ENCODE measurements at regions not wholly inside any gene's neighbourhood (a gene's known extent, or its start where the extent isn't known, plus 50 kb on each side); places are given as distances from the start of the nearest gene placed in this dataset.

DNA sequence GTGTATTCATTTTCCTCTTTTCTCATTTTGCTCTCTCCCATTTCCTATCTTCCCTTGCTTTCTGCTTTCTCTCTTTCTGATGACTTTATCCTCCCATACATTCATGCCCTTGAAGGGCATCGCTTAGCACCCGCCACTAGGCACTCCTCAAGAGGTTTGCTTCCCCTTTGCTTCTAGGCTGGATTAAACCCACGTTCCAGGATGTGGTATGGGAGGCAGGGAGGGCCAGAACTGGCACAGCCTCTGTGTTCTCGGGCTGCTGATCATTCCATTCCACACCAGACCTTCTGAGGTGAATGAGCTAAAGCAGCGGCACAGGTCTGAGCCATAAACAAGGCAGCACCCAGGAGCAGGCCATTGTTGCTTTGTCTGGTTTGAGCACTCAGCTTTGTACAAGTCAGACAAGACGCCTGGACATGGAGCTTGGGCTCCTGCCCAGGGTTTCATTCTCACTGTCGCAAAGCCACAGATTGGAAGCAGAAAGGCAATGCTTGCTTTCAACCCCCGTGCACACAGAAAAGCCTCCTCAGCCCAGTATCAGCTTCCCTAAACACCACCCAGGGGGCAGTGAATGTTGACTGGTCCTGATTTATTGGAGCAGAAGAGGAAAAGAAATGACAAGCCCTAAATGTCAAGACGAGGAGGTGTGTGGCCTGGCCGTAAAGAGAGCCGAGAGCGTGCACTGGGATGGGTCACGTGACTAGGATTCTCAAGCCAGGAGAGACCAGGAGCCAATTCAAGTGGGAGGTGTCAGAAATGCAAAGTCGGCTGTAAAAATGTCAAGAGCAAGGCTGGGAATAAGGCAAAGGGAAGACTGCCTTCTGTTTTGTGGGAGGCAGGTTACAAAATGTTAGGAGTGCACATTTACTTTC lies 218.0 kb upstream of the SERP2 start:
- peak; percentile 23 for DNase-seq

DNA sequence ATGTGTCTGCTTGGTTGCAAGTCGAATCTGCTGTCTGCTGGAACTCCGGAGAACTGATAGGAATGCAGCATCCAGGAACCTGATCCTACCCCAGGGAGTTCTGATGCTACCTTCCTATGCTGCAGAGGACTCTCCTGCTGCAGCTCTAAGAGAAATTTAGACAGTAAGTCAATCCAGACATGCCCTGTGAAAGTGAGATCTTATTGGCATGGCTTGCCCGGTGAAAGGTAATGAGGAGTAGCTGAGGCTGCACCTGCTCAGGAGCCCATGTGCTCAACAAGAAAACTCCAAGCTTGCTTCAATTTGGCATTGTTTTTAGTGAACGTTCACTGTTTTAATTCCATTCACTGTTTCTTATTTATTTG lies 217.3 kb upstream of the SERP2 start:
- no peak for DNase-seq

DNA sequence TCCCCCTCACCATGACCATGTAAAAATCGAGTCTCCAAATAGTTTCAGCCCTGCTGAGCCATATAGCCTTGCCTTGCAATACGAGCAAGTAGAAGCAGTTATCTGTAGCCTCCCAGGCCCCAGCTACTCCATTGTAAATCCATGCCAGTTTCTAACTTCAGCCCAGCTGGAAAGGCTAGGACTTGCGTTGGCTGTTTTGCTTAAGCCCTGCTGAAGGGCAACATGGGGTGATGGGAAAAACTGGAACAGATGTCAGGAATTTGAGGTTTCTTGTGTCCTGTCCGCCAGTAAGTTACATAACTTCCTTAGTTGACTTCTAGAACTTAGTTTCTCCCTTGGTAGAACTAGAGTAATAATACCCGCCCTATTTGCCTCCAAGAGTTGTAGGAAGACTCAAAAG lies 216.0 kb upstream of the SERP2 start:
- no peak for DNase-seq

GRCh38 chr13:44158098-44158521 lies 215.5 kb upstream of the SERP2 start:
- no peak for DNase-seq

GRCh38 chr13:44158881-44159632 lies 214.6 kb upstream of the SERP2 start:
- DNase-seq, result peak; percentile 31

- peak; percentile 4 for DNase-seq
Observed at GRCh38 chr13:44159633-44160279, 213.9 kb upstream of the SERP2 start.

DNA sequence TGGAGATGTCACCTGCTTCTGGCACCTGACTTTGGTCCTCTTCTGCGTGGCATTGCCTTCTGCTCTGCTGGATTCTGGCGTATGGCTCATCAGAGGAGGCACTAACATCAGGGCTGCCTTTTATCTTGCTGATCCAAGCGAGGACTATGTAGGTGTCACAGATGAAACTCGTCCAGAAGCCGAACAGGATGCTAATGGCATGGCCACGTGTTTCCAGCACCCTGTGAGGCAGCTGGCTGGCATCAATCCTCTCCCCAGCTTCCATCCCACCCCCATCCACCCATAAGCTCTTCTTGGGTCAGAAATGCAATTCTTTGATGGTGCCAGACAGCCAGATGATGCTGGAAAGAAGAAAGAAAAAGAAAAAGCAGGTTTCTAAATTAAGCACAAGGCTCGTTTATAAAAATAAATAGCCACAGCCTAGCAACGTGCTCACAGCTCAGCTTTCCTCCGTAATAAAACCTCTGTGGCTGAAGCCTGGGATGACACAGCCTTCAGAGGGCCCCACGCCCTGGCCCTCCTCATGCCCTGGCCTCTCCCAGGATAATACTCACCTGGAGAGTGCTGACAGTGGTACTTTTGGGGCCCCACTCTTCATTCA lies 212.9 kb upstream of the SERP2 start:
- no peak for DNase-seq

- no peak for DNase-seq
Observed at GRCh38 chr13:44163108-44163507, 210.5 kb upstream of the SERP2 start.

- DNase-seq, result no peak
Observed at GRCh38 chr13:44165221-44165888, 208.3 kb upstream of the SERP2 start.

GRCh38 chr13:44165889-44166496 lies 207.6 kb upstream of the SERP2 start:
- DNase-seq, result no peak

- DNase-seq, result peak; percentile 25
Observed at GRCh38 chr13:44169018-44169911, 204.4 kb upstream of the SERP2 start.

DNA sequence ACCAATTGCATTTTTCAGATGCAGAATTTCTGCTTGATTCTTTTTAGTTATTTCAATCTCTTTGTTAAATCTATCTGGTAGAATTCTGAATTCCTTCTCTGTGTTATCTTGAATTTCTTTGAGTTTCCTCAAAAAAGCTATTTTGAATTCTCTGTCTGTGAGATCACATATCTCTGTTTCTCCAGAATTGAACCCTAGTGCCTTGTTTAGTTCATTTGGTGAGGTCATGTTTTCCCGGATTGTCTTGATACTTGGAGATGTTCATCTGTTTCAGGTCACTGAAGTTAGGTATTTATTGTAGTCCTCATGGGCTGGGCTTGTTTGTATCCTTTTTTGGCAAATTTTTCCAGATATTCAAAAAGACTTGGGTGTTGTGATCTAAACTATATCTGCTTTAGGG lies 202.9 kb upstream of the SERP2 start:
- DNase-seq, result no peak

DNA sequence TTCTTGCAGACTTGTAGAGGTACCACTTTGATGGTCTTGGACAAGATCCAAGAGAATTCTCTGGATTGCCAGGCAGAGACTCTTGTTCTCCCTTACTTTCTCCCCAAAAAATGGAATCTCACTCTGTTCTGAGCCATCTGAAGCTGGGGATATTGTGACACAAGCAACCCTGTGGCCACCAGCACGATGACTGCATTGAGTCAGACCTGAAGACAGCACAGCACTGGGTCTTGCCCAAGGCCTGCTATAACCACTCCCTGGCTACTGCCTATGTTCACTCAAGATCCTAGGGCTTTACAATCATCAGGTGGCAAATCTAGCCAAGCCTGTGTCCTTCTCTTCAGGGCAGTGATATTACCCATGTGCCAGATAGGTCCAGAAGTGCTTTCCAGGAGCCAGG lies 202.5 kb upstream of the SERP2 start:
- no peak for DNase-seq

DNA sequence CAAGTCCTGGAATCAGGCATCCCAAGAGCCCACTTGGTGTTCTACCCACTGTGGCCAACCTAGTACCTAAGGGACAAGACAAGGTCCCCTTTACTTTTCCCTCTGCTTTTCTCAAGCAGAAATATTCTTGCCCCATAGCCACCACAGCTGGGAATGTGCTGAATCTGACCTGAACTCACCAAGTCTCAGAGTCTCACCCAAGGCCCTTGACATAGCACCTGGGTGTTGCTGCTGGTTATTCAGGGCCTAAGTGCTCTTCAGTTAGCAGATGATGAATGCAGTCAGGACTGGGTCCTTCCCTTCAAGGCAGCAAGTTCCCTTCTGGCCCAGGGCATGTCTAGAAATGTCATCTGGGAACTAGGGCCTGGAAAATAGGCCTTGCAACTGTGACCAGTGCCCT lies 201.8 kb upstream of the SERP2 start:
- no peak for DNase-seq

DNA sequence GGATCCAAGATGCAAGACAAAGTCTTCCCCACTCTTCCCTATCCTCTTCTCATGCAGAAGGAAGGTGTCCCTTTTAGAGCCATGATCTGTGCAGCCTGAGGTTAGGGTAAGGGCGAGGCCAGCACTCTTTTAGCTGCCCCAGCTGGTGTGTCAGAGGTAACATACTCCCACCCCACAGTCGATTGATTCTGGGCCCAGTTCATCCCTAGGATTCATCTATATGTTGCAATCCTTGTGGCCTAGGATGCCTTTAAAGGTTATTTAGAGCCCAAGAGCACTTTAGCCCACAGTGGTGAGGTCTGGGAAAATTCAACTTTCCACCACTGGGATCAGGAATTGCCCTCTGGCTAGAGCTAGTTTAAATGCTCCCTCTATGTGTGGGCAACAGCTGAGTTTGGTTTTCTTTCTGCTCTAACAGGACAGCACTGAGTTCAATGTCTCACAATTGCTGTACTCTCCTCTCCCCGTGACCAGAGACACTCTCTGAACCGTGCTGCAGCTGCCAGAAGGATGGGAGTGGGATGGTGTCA lies 201.3 kb upstream of the SERP2 start:
- no peak for DNase-seq

- peak; percentile 74 for DNase-seq
Observed at GRCh38 chr13:44174769-44175425, 198.7 kb upstream of the SERP2 start.

GRCh38 chr13:44176173-44176572 lies 197.5 kb upstream of the SERP2 start:
- DNase-seq, result no peak

- DNase-seq, result no peak
Observed at GRCh38 chr13:44180876-44181536, 192.6 kb upstream of the SERP2 start.

DNA sequence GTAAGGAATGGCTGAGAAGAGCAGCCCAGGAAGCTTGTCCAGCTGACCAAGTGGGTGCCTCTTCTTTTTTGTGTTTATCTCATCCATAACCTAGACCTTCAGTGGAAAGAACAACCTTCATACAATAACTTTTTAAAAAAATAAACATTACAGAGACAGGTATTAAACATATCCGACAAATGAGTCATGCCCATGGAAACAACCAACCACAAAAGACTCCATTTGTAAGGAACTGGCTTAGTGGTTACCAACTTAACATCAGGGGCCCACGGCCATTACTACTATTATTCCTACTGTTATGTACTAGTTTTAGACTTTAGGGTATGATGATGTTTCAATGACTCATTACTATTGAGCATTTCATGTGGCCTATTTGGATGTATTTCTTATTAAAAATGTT lies 191.7 kb upstream of the SERP2 start:
- DNase-seq, result no peak

- DNase-seq, result no peak
Observed at GRCh38 chr13:44184740-44185139, 188.9 kb upstream of the SERP2 start.

All from fibroblast of skin of scalp (primary cell).